Liver (tissue), 8 donors: ENCODE measurements at regions not wholly inside any gene's neighbourhood (a gene's known extent, or its start where the extent isn't known, plus 50 kb on each side); places are given as distances from the start of the nearest gene placed in this dataset.

Source experiments
- DNase-seq: peaks from one replicate; pipeline ENCODE4 v3.0.0-alpha.2; 2017; ENCODE audit warnings: low spot score
- H3K27ac ChIP-seq, 2 donors: one replicate each; pipeline ENCODE4 v1.7.0; 2013; ENCODE audit warnings: inconsistent platforms in 2 of 2, low read length in 2 of 2, control low read depth in 1 of 2, low read depth in 1 of 2, mild to moderate bottlenecking in 1 of 2
- H3K27me3 ChIP-seq, 4 donors: one replicate each; pipeline versions ENCODE4 v1.6.1 to v1.7.0; 2013; ENCODE audit warnings: low read length in 3 of 4, inconsistent platforms in 1 of 4, mild to moderate bottlenecking in 1 of 4, moderate library complexity in 1 of 4; ENCODE audit not compliant: control insufficient read depth in 4 of 4, insufficient read depth in 4 of 4
- H3K36me3 ChIP-seq, 4 donors: one replicate each; pipeline versions ENCODE4 v1.6.1 to v1.7.0; 2013; ENCODE audit warnings: low read length in 3 of 4, mild to moderate bottlenecking in 3 of 4, low read depth in 1 of 4, moderate library complexity in 1 of 4; ENCODE audit not compliant: control insufficient read depth in 4 of 4, insufficient read depth in 3 of 4
- H3K4me1 ChIP-seq, 4 donors: one replicate each; pipeline versions ENCODE4 v1.6.1 to v1.7.0; 2013; ENCODE audit warnings: low read length in 3 of 4, mild to moderate bottlenecking in 3 of 4, moderate library complexity in 1 of 4; ENCODE audit not compliant: control insufficient read depth in 4 of 4, insufficient read depth in 4 of 4
- H3K4me3 ChIP-seq, 3 donors: one replicate each; pipeline versions ENCODE4 v1.6.1 to v1.7.0; 2013; ENCODE audit warnings: low read length in 3 of 3, control low read depth in 1 of 3, low read depth in 1 of 3, mild to moderate bottlenecking in 1 of 3
- H3K9ac ChIP-seq, 2 donors: one replicate each; pipeline ENCODE4 v1.7.0; 2013; ENCODE audit warnings: low read length in 2 of 2, mild to moderate bottlenecking in 2 of 2, moderate library complexity in 2 of 2, control low read depth in 1 of 2, low read depth in 1 of 2
- H3K9me3 ChIP-seq, 4 donors: one replicate each; pipeline versions ENCODE4 v1.6.1 to v1.7.0; 2013; ENCODE audit warnings: low read length in 3 of 4; ENCODE audit not compliant: control insufficient read depth in 4 of 4
- EGR1 ChIP-seq, 2 donors: IDR thresholded peaks; 2 replicates each; pipeline ENCODE4 v1.6.1; 2016 to 2018; ENCODE audit warnings: antibody characterized with exemption in 2 of 2, low read depth in 2 of 2
- FOXA1 ChIP-seq: IDR thresholded peaks from 2 replicates; pipeline ENCODE4 v1.6.1; 2016; ENCODE audit warnings: antibody characterized with exemption
- FOXA2 ChIP-seq: IDR thresholded peaks from 2 replicates; pipeline ENCODE4 v1.6.1; 2016; ENCODE audit warnings: antibody characterized with exemption
- GABPA ChIP-seq, 2 donors: IDR thresholded peaks in 1 of 2; conservative IDR thresholded peaks in 1 of 2; 2 replicates each; pipeline ENCODE4 v1.6.1; 2016; ENCODE audit warnings: antibody characterized with exemption in 2 of 2, mild to moderate bottlenecking in 1 of 2, moderate library complexity in 1 of 2
- HNF4G ChIP-seq: IDR thresholded peaks from 2 replicates; pipeline ENCODE4 v1.6.1; 2016; ENCODE audit warnings: antibody characterized with exemption
- NR2F2 ChIP-seq: IDR thresholded peaks from 2 replicates; pipeline ENCODE4 v1.6.1; 2016; ENCODE audit warnings: antibody characterized with exemption
- RAD21 ChIP-seq, 2 donors: IDR thresholded peaks; 2 replicates each; pipeline ENCODE4 v1.6.1; 2016; ENCODE audit warnings: antibody characterized with exemption in 2 of 2, mild to moderate bottlenecking in 2 of 2
- RXRA ChIP-seq, 2 donors: IDR thresholded peaks; 2 replicates each; pipeline ENCODE4 v1.6.1; 2017 to 2018; ENCODE audit warnings: antibody characterized with exemption in 2 of 2, mild to moderate bottlenecking in 1 of 2
- SP1 ChIP-seq: IDR thresholded peaks from 2 replicates; pipeline ENCODE4 v1.6.1; 2018; ENCODE audit warnings: antibody characterized with exemption, mild to moderate bottlenecking
- TAF1 ChIP-seq: conservative IDR thresholded peaks from 2 replicates; pipeline ENCODE4 v1.6.1; 2016; ENCODE audit warnings: antibody characterized with exemption, mild to moderate bottlenecking
- YY1 ChIP-seq: IDR thresholded peaks from 2 replicates; pipeline ENCODE4 v1.6.1; 2016; ENCODE audit warnings: antibody characterized with exemption, mild to moderate bottlenecking
- WGBS: extraction: QIAGEN DNeasy Blood & Tissue Kit; methylation state at CpG from one replicate; pipeline ENCODE4 v1.1.7; 2013; 5-methylcytosine and 5-hydroxymethylcytosine counted together
- TF ChIP-seq, protein P1 (sequence below): IDR thresholded peaks from 2 replicates; pipeline ENCODE4 v1.6.1; 2016; ENCODE audit warnings: antibody characterized with exemption
- TF ChIP-seq, protein P2 (sequence below): IDR thresholded peaks from 2 replicates; pipeline ENCODE4 v1.6.1; 2016; ENCODE audit warnings: antibody characterized with exemption, mild to moderate bottlenecking
- TF ChIP-seq, protein P3 (sequence below): IDR thresholded peaks from 2 replicates; pipeline ENCODE4 v1.6.1; 2016; ENCODE audit warnings: antibody characterized with exemption
- TF ChIP-seq, protein P4 (sequence below): fragments of 150-350 bp; IDR thresholded peaks from 2 replicates; pipeline ENCODE4 v1.5.1; 2017; ENCODE audit warnings: improper control_type of control experiment, low read depth, low read length; ENCODE audit not compliant: missing input control
- TF ChIP-seq, protein P5 (sequence below): IDR thresholded peaks from 2 replicates; pipeline ENCODE4 v1.6.1; 2016; ENCODE audit warnings: antibody characterized with exemption
- donor health status: healthy.
- donor health status: healthy.
- donor health status: healthy.
- donor health status: healthy.
- donor health status: healthy.

DNA sequence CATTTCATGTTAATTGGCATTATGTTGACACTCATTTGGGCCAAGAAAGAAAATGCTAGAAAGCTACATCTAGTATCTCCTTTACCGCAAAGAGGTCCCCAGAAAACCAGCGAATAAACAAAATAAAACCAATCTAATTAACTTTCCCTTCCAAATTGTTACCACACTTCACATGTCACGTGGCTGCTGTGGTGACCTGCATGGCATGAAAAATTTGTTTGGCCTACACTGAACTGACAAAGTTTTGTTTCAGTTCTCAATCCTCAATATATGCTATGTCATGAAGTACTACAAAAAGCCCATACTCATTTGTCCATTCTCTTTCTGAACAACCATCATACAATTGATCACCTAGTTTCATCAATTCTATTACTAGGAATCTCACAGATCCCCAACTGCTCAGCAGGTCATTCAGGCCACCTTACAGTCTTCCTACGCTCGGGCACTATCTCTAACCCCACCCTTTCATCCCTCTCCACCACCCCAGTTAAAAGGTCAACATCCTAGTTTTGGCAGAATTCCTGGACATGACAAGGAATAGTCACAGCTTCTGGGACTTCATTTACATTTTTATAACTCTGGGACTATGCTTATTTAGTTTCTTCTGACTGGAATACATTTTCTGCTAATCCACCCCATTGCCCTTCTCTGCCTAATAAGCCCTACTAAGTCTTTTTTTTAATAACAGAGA lies 480.4 kb downstream of the IGSF11 start:
- DNase-seq: no peak
- Histone ChIP-seq H3K36me3 (no peaks in the 10 kb centered on the region), H3K9me3 (no peaks in the 10 kb centered on the region), H3K4me1 (no peaks in the 10 kb centered on the region), H3K4me3 (no peak overlapping the region), H3K9ac (no peak overlapping the region), H3K27ac (no peak overlapping the region), H3K27me3 (no peaks in the 10 kb centered on the region)
- TF ChIP-seq TAF1 (no peak), YY1 (no peak), EGR1 (IDR thresholded peaks at IDR 0.05; ENCODE audit: low read depth in 2 of 2) (no peak), RXRA (IDR thresholded peaks at IDR 0.05) (no peak), FOXA1 (no peak)
- TF ChIP-seq, protein P1, sequence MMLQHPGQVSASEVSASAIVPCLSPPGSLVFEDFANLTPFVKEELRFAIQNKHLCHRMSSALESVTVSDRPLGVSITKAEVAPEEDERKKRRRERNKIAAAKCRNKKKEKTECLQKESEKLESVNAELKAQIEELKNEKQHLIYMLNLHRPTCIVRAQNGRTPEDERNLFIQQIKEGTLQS: no peak
- 68% methylated on average over 5 of the region's 5 CpGs for WGBS

DNA sequence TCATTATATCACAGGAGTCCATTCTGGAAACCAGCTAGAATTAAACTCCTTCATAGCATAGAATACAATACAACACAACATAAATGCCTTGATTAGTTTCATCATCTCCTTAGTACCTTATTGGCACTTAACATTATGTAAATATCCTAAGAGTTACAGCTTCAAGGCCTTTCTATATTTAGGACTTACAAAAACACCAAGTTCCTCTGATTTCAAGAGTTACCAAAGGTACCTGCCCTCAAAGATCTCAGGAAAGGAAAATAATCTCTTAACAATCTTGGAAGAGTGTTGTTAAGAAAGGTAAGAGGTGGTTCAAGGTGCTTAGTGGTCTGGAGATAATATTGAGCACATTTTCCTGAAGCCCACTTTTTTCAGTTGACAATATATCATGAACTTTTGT lies 477.7 kb downstream of the IGSF11 start:
- TF ChIP-seq, protein P1: no peak
- TF ChIP-seq YY1 (no peak), HNF4G (no peak), RXRA (IDR thresholded peaks at IDR 0.05) (no peak), EGR1 (IDR thresholded peaks at IDR 0.05; ENCODE audit: low read depth in 2 of 2) (no peak), RAD21 (IDR thresholded peaks at IDR 0.05) (no peak), GABPA (IDR thresholded peaks at IDR 0.05 in 1 of 2, conservative IDR thresholded peaks at IDR 0.05 in 1 of 2) (no peak), NR2F2 (no peak), FOXA2 (no peak), TAF1 (no peak), SP1 (no peak), FOXA1 (no peak)
- TF ChIP-seq, protein P2, sequence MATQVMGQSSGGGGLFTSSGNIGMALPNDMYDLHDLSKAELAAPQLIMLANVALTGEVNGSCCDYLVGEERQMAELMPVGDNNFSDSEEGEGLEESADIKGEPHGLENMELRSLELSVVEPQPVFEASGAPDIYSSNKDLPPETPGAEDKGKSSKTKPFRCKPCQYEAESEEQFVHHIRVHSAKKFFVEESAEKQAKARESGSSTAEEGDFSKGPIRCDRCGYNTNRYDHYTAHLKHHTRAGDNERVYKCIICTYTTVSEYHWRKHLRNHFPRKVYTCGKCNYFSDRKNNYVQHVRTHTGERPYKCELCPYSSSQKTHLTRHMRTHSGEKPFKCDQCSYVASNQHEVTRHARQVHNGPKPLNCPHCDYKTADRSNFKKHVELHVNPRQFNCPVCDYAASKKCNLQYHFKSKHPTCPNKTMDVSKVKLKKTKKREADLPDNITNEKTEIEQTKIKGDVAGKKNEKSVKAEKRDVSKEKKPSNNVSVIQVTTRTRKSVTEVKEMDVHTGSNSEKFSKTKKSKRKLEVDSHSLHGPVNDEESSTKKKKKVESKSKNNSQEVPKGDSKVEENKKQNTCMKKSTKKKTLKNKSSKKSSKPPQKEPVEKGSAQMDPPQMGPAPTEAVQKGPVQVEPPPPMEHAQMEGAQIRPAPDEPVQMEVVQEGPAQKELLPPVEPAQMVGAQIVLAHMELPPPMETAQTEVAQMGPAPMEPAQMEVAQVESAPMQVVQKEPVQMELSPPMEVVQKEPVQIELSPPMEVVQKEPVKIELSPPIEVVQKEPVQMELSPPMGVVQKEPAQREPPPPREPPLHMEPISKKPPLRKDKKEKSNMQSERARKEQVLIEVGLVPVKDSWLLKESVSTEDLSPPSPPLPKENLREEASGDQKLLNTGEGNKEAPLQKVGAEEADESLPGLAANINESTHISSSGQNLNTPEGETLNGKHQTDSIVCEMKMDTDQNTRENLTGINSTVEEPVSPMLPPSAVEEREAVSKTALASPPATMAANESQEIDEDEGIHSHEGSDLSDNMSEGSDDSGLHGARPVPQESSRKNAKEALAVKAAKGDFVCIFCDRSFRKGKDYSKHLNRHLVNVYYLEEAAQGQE: no peak
- TF ChIP-seq, protein P3, sequence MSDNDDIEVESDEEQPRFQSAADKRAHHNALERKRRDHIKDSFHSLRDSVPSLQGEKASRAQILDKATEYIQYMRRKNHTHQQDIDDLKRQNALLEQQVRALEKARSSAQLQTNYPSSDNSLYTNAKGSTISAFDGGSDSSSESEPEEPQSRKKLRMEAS: no peak
- TF ChIP-seq, protein P4, sequence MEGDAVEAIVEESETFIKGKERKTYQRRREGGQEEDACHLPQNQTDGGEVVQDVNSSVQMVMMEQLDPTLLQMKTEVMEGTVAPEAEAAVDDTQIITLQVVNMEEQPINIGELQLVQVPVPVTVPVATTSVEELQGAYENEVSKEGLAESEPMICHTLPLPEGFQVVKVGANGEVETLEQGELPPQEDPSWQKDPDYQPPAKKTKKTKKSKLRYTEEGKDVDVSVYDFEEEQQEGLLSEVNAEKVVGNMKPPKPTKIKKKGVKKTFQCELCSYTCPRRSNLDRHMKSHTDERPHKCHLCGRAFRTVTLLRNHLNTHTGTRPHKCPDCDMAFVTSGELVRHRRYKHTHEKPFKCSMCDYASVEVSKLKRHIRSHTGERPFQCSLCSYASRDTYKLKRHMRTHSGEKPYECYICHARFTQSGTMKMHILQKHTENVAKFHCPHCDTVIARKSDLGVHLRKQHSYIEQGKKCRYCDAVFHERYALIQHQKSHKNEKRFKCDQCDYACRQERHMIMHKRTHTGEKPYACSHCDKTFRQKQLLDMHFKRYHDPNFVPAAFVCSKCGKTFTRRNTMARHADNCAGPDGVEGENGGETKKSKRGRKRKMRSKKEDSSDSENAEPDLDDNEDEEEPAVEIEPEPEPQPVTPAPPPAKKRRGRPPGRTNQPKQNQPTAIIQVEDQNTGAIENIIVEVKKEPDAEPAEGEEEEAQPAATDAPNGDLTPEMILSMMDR: no peak
- TF ChIP-seq, protein P5, sequence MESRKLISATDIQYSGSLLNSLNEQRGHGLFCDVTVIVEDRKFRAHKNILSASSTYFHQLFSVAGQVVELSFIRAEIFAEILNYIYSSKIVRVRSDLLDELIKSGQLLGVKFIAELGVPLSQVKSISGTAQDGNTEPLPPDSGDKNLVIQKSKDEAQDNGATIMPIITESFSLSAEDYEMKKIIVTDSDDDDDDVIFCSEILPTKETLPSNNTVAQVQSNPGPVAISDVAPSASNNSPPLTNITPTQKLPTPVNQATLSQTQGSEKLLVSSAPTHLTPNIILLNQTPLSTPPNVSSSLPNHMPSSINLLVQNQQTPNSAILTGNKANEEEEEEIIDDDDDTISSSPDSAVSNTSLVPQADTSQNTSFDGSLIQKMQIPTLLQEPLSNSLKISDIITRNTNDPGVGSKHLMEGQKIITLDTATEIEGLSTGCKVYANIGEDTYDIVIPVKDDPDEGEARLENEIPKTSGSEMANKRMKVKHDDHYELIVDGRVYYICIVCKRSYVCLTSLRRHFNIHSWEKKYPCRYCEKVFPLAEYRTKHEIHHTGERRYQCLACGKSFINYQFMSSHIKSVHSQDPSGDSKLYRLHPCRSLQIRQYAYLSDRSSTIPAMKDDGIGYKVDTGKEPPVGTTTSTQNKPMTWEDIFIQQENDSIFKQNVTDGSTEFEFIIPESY: no peak
- Histone ChIP-seq H3K9me3 (no peaks in the 10 kb centered on the region), H3K9ac (no peak overlapping the region), H3K27ac (no peak overlapping the region), H3K27me3 (no peaks in the 10 kb centered on the region), H3K4me1 (no peaks in the 10 kb centered on the region), H3K36me3 (no peaks in the 10 kb centered on the region), H3K4me3 (no peak overlapping the region)
- no peak for DNase-seq
